A549 (cell line): ENCODE measurements at regions not wholly inside any gene's neighbourhood (a gene's known extent, or its start where the extent isn't known, plus 50 kb on each side); places are given as distances from the start of the nearest gene placed in this dataset.

Experiments
- ATAC-seq, 2 experiments: fragments of 200-7000 bp in 1 of 2; fragments of >200 bp in 1 of 2; cut with Nextera tagmentation in 1 of 2; cut with Tn5 transposase in 1 of 2; 3 replicates each; pipeline versions ENCODE4 v1.8.0 to v1.9.1; 2018 to 2020; ENCODE audit warnings: mild to moderate bottlenecking in 1 of 2, moderate library complexity in 1 of 2
- CTCF ChIA-PET: fragments of 300-600 bp; sonication (Branson Sonifier 250); formaldehyde crosslinking; extraction: SDS; loops from one replicate; lab custom pipeline; 2021; ENCODE audit warnings: antibody characterized with exemption, inconsistent platforms; lab: Yijun Ruan, JAX
- POLR2A ChIA-PET: fragments of 350-600 bp; formaldehyde crosslinking; extraction: SDS; loops from one replicate; lab custom pipeline; 2021; ENCODE audit warnings: antibody characterized with exemption, inconsistent platforms; lab: Yijun Ruan, JAX
- DNase-seq, 2 experiments: peaks; one replicate each; pipeline versions ENCODE4 v3.0.0 to v3.0.0-alpha.2; 2011 to 2016; ENCODE audit warnings: low read depth in 1 of 2, low spot score in 1 of 2
- FAIRE-seq: peaks from 2 replicates; lab custom pipeline; 2011; peaks lifted over from hg19 to GRCh38; lab: Jason Lieb, UNC
- H3K27ac ChIP-seq, 2 experiments: fragments of >200 bp; sonication (Bioruptor Twin); formaldehyde crosslinking; 3 replicates each; pipeline ENCODE4 v1.5.1; 2016 to 2017
- H3K4me1 ChIP-seq: fragments of >200 bp; sonication (Bioruptor Twin); formaldehyde crosslinking; 3 replicates; pipeline ENCODE4 v1.6.1; 2016
- H3K4me2 ChIP-seq: fragments of >200 bp; sonication (Bioruptor Twin); formaldehyde crosslinking; 3 replicates; pipeline ENCODE4 v1.6.1; 2016
- H3K4me3 ChIP-seq: fragments of >200 bp; sonication (Bioruptor Twin); formaldehyde crosslinking; 3 replicates; pipeline ENCODE4 v1.5.1; 2016
- H3K9me3 ChIP-seq: fragments of >200 bp; sonication (Bioruptor Twin); formaldehyde crosslinking; 3 replicates; pipeline ENCODE4 v1.6.1; 2016
- BCL3 ChIP-seq: fragments of >200 bp; sonication (Bioruptor Twin); formaldehyde crosslinking; IDR thresholded peaks from 3 replicates; pipeline ENCODE4 v1.6.1; 2016
- CBX2 ChIP-seq: fragments of 200-600 bp; sonication (generic); IDR thresholded peaks from 2 replicates; pipeline ENCODE4 v1.6.1; 2016; ENCODE audit warnings: low read depth, mild to moderate bottlenecking, borderline replicate concordance
- CBX8 ChIP-seq: fragments of 200-600 bp; sonication (generic); IDR thresholded peaks from 2 replicates; pipeline ENCODE4 v1.6.1; 2016
- CHD4 ChIP-seq: fragments of 200-600 bp; sonication (generic); IDR thresholded peaks from 2 replicates; pipeline ENCODE4 v1.6.1; 2016; ENCODE audit warnings: antibody characterized with exemption, mild to moderate bottlenecking, borderline replicate concordance
- E2F6 ChIP-seq: IDR thresholded peaks from 2 replicates; pipeline ENCODE4 v1.6.1; 2012; ENCODE audit warnings: low read depth, borderline replicate concordance
- EHF ChIP-seq: fragments of 250-450 bp; sonication (Bioruptor Pico); IDR thresholded peaks from 2 replicates; pipeline ENCODE4 v1.5.0; 2020; ENCODE audit warnings: mild to moderate bottlenecking
- EHMT2 ChIP-seq: fragments of 200-600 bp; sonication (generic); IDR thresholded peaks from 2 replicates; pipeline ENCODE4 v1.6.1; 2016; ENCODE audit warnings: antibody characterized with exemption, low read depth, mild to moderate bottlenecking, moderate library complexity
- ELK1 ChIP-seq: fragments of 150-350 bp; IDR thresholded peaks from 2 replicates; pipeline ENCODE4 v1.6.1; 2014; ENCODE audit warnings: low read depth, mild to moderate bottlenecking, low read length
- ESRRA ChIP-seq: fragments of 150-350 bp; IDR thresholded peaks from 2 replicates; pipeline ENCODE4 v1.6.1; 2014; ENCODE audit warnings: mild to moderate bottlenecking, low read length, borderline replicate concordance
- FOSL2 ChIP-seq, 2 experiments: fragments of 450-650 bp in 1 of 2; fragments of >200 bp in 1 of 2; sonication (Bioruptor Twin) in 1 of 2; formaldehyde crosslinking; IDR thresholded peaks; 2 replicates each; pipeline versions ENCODE4 v1.5.0 to v1.6.1; 2016 to 2020; ENCODE audit warnings: mild to moderate bottlenecking in 1 of 2, moderate library complexity in 1 of 2
- FOXS1 ChIP-seq: fragments of 250-450 bp; sonication (Bioruptor Pico); IDR thresholded peaks from 2 replicates; pipeline ENCODE4 v1.5.0; 2020; ENCODE audit warnings: mild to moderate bottlenecking, moderate library complexity
- GATA3 ChIP-seq: IDR thresholded peaks from 2 replicates; pipeline ENCODE4 v1.6.1; 2012; ENCODE audit warnings: borderline replicate concordance
- HEYL ChIP-seq: fragments of 250-450 bp; sonication (Bioruptor Pico); IDR thresholded peaks from 2 replicates; pipeline ENCODE4 v1.8.0; 2021; ENCODE audit warnings: mild to moderate bottlenecking, moderate library complexity
- HOXA7 ChIP-seq: fragments of 250-450 bp; sonication (Bioruptor Pico); IDR thresholded peaks from 2 replicates; pipeline ENCODE4 v1.5.0; 2020; ENCODE audit warnings: mild to moderate bottlenecking, moderate library complexity
- HOXB13 ChIP-seq: fragments of 250-450 bp; sonication (Bioruptor Pico); IDR thresholded peaks from 2 replicates; pipeline ENCODE4 v1.5.0; 2020; ENCODE audit warnings: low read depth, mild to moderate bottlenecking, moderate library complexity
- KDM1A ChIP-seq: fragments of 200-600 bp; sonication (generic); IDR thresholded peaks from 2 replicates; pipeline ENCODE4 v1.6.1; 2016; ENCODE audit warnings: low read depth, mild to moderate bottlenecking
- MAX ChIP-seq: IDR thresholded peaks from 2 replicates; pipeline ENCODE4 v1.6.1; 2012
- MAZ ChIP-seq: fragments of 150-350 bp; IDR thresholded peaks from 2 replicates; pipeline ENCODE4 v1.6.1; 2014; ENCODE audit warnings: antibody characterized with exemption, low read depth, low read length, borderline replicate concordance
- NFE2L2 ChIP-seq: fragments of 150-350 bp; conservative IDR thresholded peaks from 2 replicates; pipeline ENCODE4 v1.6.1; 2014; ENCODE audit warnings: low read length
- NPAS2 ChIP-seq: fragments of 250-450 bp; sonication (Bioruptor Pico); IDR thresholded peaks from 2 replicates; pipeline ENCODE4 v1.8.0; 2022; ENCODE audit warnings: mild to moderate bottlenecking, moderate library complexity, borderline replicate concordance
- NR3C1 ChIP-seq: fragments of >200 bp; sonication (Bioruptor Twin); formaldehyde crosslinking; IDR thresholded peaks from 3 replicates; pipeline ENCODE4 v1.6.1; 2017
- PHF8 ChIP-seq: fragments of 200-600 bp; sonication (generic); IDR thresholded peaks from 2 replicates; pipeline ENCODE4 v1.6.1; 2016; ENCODE audit warnings: low read depth, mild to moderate bottlenecking, antibody characterized with exemption, moderate library complexity, borderline replicate concordance
- POLR2A ChIP-seq: IDR thresholded peaks from 2 replicates; pipeline ENCODE4 v1.6.1; 2012; ENCODE audit warnings: mild to moderate bottlenecking, low read length
- POLR2AphosphoS2 ChIP-seq: conservative IDR thresholded peaks from 2 replicates; pipeline ENCODE4 v1.6.1; 2012; ENCODE audit warnings: low read length, improper control_type of control experiment, inconsistent platforms
- RARB ChIP-seq: fragments of 250-450 bp; sonication (Bioruptor Pico); IDR thresholded peaks from 2 replicates; pipeline ENCODE4 v1.8.0; 2021; ENCODE audit warnings: mild to moderate bottlenecking, moderate library complexity
- RFX5 ChIP-seq: fragments of 450-650 bp; IDR thresholded peaks from 2 replicates; pipeline ENCODE4 v1.7.1; 2014; ENCODE audit warnings: antibody characterized with exemption, mild to moderate bottlenecking, moderate library complexity
- RNF2 ChIP-seq: fragments of 200-600 bp; sonication (generic); IDR thresholded peaks from 2 replicates; pipeline ENCODE4 v1.6.1; 2016; ENCODE audit warnings: low read depth, mild to moderate bottlenecking, antibody characterized with exemption, moderate library complexity, borderline replicate concordance
- ZFP36 ChIP-seq: fragments of 450-650 bp; IDR thresholded peaks from 2 replicates; pipeline ENCODE4 v1.6.1; 2014; ENCODE audit warnings: borderline replicate concordance; ENCODE audit not compliant: partially characterized antibody
- WGBS: methylation state at CpG from one replicate; pipeline ENCODE4 v1.1.6; 2017; ENCODE audit errors: missing lambda C conversion rate; 5-methylcytosine and 5-hydroxymethylcytosine counted together

GRCh38 chr7:46448478-46448877 is 527.4 kb upstream of the IGFBP3 start:
- peaks cover 8% of the 10 kb centered on the region; the same call in 2 of the 3 replicates for H3K4me1 ChIP-seq
- TF ChIP-seq POLR2A (no peak), RNF2 (no peak), ELK1 (no peak), GATA3 (no peak), MAX (no peak), MAZ (no peak), FOSL2 (IDR thresholded peaks at IDR 0.05) (no peak), FOSL2 (CRISPR knock-in tag; IDR thresholded peaks at IDR 0.05) (no peak), HOXB13 (CRISPR knock-in tag) (no peak), EHF (CRISPR knock-in tag) (no peak), RFX5 (no peak), ESRRA (no peak), HOXA7 (CRISPR knock-in tag) (no peak), FOXS1 (CRISPR knock-in tag) (no peak), RARB (CRISPR knock-in tag) (no peak), CHD4 (no peak)
- H3K4me3 ChIP-seq: no peak overlapping the region
- 53% methylated on average over 5 of the region's 5 CpGs for WGBS
- FAIRE-seq: no peak
- ChIA-PET CTCF (interaction anchor here (0.7 kb wide), 1 partner anchor 16 kb away, joined by 3 read pairs; no protein-coding TSS in a partner anchor), POLR2A (no interaction called here)
- ATAC-seq: no peak
- H3K9me3 ChIP-seq: no peaks in the 10 kb centered on the region
- no peak for DNase-seq
- H3K27ac ChIP-seq: no peak overlapping the region
- H3K4me2 ChIP-seq: no peak overlapping the region

GRCh38 chr7:46446151-46446550 is 525.1 kb upstream of the IGFBP3 start:
- CTCF ChIA-PET: no interaction called here
- DNase-seq (no peak), FAIRE-seq (no peak), ATAC-seq (no peak)
- TF ChIP-seq BCL3: no peak
- TF ChIP-seq CBX2: no peak
- TF ChIP-seq PHF8: no peak
- no peak for TF ChIP-seq POLR2AphosphoS2
- TF ChIP-seq NPAS2: no peak
- Histone ChIP-seq H3K9me3 (no peaks in the 10 kb centered on the region), H3K4me1 (peaks cover 8% of the 10 kb centered on the region; the same call in 2 of the 3 replicates), H3K27ac (no peak overlapping the region), H3K4me2 (no peak overlapping the region), H3K4me3 (no peak overlapping the region)
- 53% methylated on average over 1 of the region's 1 CpG for WGBS
- POLR2A ChIA-PET: no interaction called here

GRCh38 chr7:46444256-46444655 is 523.2 kb upstream of the IGFBP3 start:
- TF ChIP-seq KDM1A (no peak), PHF8 (no peak), NFE2L2 (no peak), EHMT2 (no peak), NR3C1 (no peak), EHF (CRISPR knock-in tag) (no peak), RARB (CRISPR knock-in tag) (no peak), ELK1 (no peak), HEYL (CRISPR knock-in tag) (no peak), ZFP36 (no peak), E2F6 (no peak), CBX8 (no peak), POLR2A (no peak)
- FAIRE-seq (no peak), ATAC-seq (no peak), DNase-seq (peak; percentile 6 to 23)
- Histone ChIP-seq H3K27ac (peak overlapping the region in 1 of 2 experiments; percentile 19; a peak in 1 of 6 replicates), H3K4me2 (no peak overlapping the region), H3K4me1 (peaks cover 8% of the 10 kb centered on the region; the same call in 2 of the 3 replicates), H3K9me3 (no peaks in the 10 kb centered on the region), H3K4me3 (no peak overlapping the region)
- 9% methylated on average over 3 of the region's 3 CpGs for WGBS
- CTCF ChIA-PET: no interaction called here
- POLR2A ChIA-PET: no interaction called here
